ENCODE measurements at regions not wholly inside any gene's neighbourhood (a gene's known extent, or its start where the extent isn't known, plus 50 kb on each side); places are given as distances from the start of the nearest gene placed in this dataset.

GRCh38 chr13:21232599-21232998 is 56.1 kb downstream of the MRPL57 start:
- H3K9ac ChIP-seq, result no peak overlapping the region
- H3K4me3 ChIP-seq (ENCODE audit: low read depth, low read length), result no peak overlapping the region
- no peaks in the 10 kb centered on the region for H3K36me3 ChIP-seq (ENCODE audit: control insufficient read depth, insufficient read depth, low read length)
- H3K4me1 ChIP-seq, result no peaks in the 10 kb centered on the region
- H3K4me2 ChIP-seq (ENCODE audit: low read length), result no peak overlapping the region
- H3K27me3 ChIP-seq (ENCODE audit: control insufficient read depth, insufficient read depth, low read length), result no peaks in the 10 kb centered on the region
- H3K9me3 ChIP-seq (ENCODE audit: control insufficient read depth, low read length), result no peaks in the 10 kb centered on the region
- no peak for TF ChIP-seq CTCF (IDR thresholded peaks at IDR 0.05)
- H3K79me2 ChIP-seq, result no peaks in the 10 kb centered on the region
- H3K27ac ChIP-seq, result no peak overlapping the region
- no peak overlapping the region for H2AFZ ChIP-seq

- H3K9me3 ChIP-seq (ENCODE audit: control insufficient read depth, low read length), result no peaks in the 10 kb centered on the region
- no peak overlapping the region for H3K4me3 ChIP-seq (ENCODE audit: low read depth, low read length)
- H3K27ac ChIP-seq, result no peak overlapping the region
- no peaks in the 10 kb centered on the region for H3K36me3 ChIP-seq (ENCODE audit: control insufficient read depth, insufficient read depth, low read length)
- H3K9ac ChIP-seq, result no peak overlapping the region
- no peaks in the 10 kb centered on the region for H3K4me1 ChIP-seq
- H3K4me2 ChIP-seq (ENCODE audit: low read length), result no peak overlapping the region
- H3K79me2 ChIP-seq, result no peaks in the 10 kb centered on the region
- no peak overlapping the region for H2AFZ ChIP-seq
- no peak for TF ChIP-seq CTCF (IDR thresholded peaks at IDR 0.05)
- no peaks in the 10 kb centered on the region for H3K27me3 ChIP-seq (ENCODE audit: control insufficient read depth, insufficient read depth, low read length)
Observed at GRCh38 chr13:21233086-21233485, 56.6 kb downstream of the MRPL57 start.

GRCh38 chr13:21234526-21234925 is 58.1 kb downstream of the MRPL57 start:
- no peak overlapping the region for H2AFZ ChIP-seq
- H3K79me2 ChIP-seq, result no peaks in the 10 kb centered on the region
- H3K36me3 ChIP-seq (ENCODE audit: control insufficient read depth, insufficient read depth, low read length), result no peaks in the 10 kb centered on the region
- no peak overlapping the region for H3K4me2 ChIP-seq (ENCODE audit: low read length)
- H3K27me3 ChIP-seq (ENCODE audit: control insufficient read depth, insufficient read depth, low read length), result no peaks in the 10 kb centered on the region
- H3K9me3 ChIP-seq (ENCODE audit: control insufficient read depth, low read length), result no peaks in the 10 kb centered on the region
- H3K4me1 ChIP-seq, result no peaks in the 10 kb centered on the region
- H3K27ac ChIP-seq, result no peak overlapping the region
- H3K4me3 ChIP-seq (ENCODE audit: low read depth, low read length), result no peak overlapping the region
- H3K9ac ChIP-seq, result no peak overlapping the region
- TF ChIP-seq CTCF (IDR thresholded peaks at IDR 0.05), result no peak

GRCh38 chr13:21235174-21235573 is 58.7 kb downstream of the MRPL57 start:
- no peak overlapping the region for H2AFZ ChIP-seq
- TF ChIP-seq CTCF (IDR thresholded peaks at IDR 0.05), result no peak
- H3K9ac ChIP-seq, result no peak overlapping the region
- no peaks in the 10 kb centered on the region for H3K36me3 ChIP-seq (ENCODE audit: control insufficient read depth, insufficient read depth, low read length)
- H3K4me3 ChIP-seq (ENCODE audit: low read depth, low read length), result no peak overlapping the region
- H3K27ac ChIP-seq, result no peak overlapping the region
- no peak overlapping the region for H3K4me2 ChIP-seq (ENCODE audit: low read length)
- no peaks in the 10 kb centered on the region for H3K27me3 ChIP-seq (ENCODE audit: control insufficient read depth, insufficient read depth, low read length)
- H3K79me2 ChIP-seq, result no peaks in the 10 kb centered on the region
- no peaks in the 10 kb centered on the region for H3K9me3 ChIP-seq (ENCODE audit: control insufficient read depth, low read length)
- no peaks in the 10 kb centered on the region for H3K4me1 ChIP-seq

GRCh38 chr13:21237081-21237480 is 60.6 kb downstream of the MRPL57 start:
- no peaks in the 10 kb centered on the region for H3K27me3 ChIP-seq (ENCODE audit: control insufficient read depth, insufficient read depth, low read length)
- H3K27ac ChIP-seq, result no peak overlapping the region
- H3K9me3 ChIP-seq (ENCODE audit: control insufficient read depth, low read length), result no peaks in the 10 kb centered on the region
- H3K4me2 ChIP-seq (ENCODE audit: low read length), result no peak overlapping the region
- H3K4me1 ChIP-seq, result no peaks in the 10 kb centered on the region
- no peaks in the 10 kb centered on the region for H3K36me3 ChIP-seq (ENCODE audit: control insufficient read depth, insufficient read depth, low read length)
- no peaks in the 10 kb centered on the region for H3K79me2 ChIP-seq
- H2AFZ ChIP-seq, result no peak overlapping the region
- TF ChIP-seq CTCF (IDR thresholded peaks at IDR 0.05), result no peak
- H3K9ac ChIP-seq, result no peak overlapping the region
- H3K4me3 ChIP-seq (ENCODE audit: low read depth, low read length), result no peak overlapping the region
